ENCODE measurements at regions not wholly inside any gene's neighbourhood (a gene's known extent, or its start where the extent isn't known, plus 50 kb on each side); places are given as distances from the start of the nearest gene placed in this dataset.
A peak's percentile ranks its signal among the peaks of the same experiment; 100 is the strongest.
"Not testable (repeated sequence)": the region's sequence is repeated elsewhere in the genome, so short reads cannot be mapped to it uniquely, and the experiment has no call there.

- no peak for DNase-seq (ENCODE audit: low spot score)
Measured at GRCh38 chr7:69402696-69403095, 195.6 kb upstream of the AUTS2 start.

- no peak for DNase-seq (ENCODE audit: low spot score)
Measured at GRCh38 chr7:69403169-69403568, 195.1 kb upstream of the AUTS2 start.

- DNase-seq (ENCODE audit: low spot score): no peak
Measured at GRCh38 chr7:69411018-69411417, 187.3 kb upstream of the AUTS2 start.

DNA sequence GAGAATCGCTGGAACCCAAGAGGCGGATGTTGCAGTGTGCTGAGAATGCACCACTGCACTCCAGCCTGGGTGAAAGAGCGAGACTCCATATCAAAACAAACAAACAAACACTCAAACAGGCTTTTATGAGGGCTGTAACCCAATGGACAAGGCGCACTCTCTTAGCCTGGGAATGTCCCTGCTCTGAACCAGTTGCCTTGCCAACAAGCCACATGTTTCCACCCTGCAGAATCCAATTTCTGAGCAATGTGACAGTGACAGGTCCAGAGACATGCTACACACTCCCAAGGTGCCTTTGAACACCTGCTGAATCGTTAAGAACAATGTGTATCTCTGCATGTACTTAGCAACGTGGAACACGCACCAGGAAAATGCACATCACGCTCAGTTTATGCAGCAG, 186.8 kb upstream of the AUTS2 start:
- no peak for DNase-seq (ENCODE audit: low spot score)

DNA sequence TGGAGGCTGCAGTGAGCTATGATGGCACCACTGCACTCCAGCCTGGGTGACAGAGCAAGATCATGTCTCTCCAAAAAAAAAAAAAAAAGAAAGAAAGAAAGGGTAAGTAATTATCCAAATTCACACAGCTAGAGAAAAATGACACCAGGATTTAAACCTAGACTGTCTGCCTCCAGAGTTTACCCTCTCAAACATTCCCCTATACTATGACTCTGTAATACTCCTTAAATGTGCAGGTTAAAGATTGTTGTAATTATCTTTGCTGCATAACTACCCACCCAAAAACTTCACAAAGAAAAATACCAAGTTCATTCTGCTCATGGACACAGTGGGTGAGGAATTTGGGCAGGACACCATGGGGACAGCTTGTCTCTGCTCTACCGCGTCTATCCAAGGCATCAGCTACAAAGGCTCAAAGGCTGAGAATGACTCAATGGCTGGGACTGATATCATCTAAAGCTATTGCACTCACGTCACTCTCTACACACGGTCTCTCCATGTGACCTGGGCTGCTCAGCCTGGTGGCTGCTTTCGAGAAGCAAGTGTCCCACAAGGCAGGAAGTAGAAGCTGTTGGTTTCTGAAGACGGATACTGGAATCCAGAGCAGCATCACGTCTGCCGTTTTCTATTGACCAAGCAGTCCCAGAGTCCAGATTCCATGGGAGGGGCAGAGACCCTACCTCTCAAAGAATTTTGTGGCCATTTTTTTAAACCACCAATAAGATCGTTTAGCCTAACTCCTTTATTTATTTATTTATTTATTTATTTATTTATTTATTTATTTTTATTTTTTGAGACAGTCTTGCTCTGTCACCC, 185.7 kb upstream of the AUTS2 start:
- peak; percentile 69 for DNase-seq (ENCODE audit: low spot score)

- DNase-seq (ENCODE audit: low spot score): no peak
Measured at GRCh38 chr7:69414555-69414954, 183.7 kb upstream of the AUTS2 start.

DNA sequence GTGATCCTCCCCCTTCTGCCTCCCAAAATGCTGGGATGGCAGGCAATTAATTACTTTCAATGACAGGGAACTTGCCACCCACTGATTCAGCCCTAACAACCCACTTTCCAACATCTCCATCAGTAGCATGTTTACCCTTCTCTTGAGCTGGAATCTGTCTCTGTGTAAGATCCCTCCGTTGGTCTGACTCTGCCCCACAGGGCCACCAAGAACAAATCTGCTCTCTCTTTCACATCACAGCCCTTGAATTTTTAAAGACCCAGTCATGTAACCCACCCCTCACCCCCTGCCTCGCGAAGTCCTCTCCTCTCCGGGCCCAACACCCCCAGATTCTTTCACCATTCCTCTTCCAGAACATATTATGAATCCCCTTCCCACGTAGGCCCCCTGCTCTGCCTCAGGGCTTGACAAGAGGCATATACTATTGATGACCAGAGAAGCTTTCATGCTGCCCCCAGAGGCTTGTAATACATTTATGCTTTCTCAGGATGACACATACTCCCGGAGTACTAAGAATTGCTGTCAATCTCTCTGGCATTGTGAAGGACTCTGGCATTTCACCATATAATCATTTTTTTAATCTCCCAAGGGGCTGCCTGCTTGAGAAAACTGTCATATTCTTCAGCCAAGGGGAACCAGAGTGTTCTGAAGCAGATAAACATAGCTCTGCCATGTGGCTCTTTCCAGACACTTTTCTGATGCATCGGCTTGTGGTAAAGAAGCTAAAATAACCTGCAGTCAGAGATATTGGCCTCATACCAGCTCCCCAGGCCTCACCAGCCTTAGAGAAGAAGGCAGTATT, 179.2 kb upstream of the AUTS2 start:
- no peak for DNase-seq (ENCODE audit: low spot score)

DNA sequence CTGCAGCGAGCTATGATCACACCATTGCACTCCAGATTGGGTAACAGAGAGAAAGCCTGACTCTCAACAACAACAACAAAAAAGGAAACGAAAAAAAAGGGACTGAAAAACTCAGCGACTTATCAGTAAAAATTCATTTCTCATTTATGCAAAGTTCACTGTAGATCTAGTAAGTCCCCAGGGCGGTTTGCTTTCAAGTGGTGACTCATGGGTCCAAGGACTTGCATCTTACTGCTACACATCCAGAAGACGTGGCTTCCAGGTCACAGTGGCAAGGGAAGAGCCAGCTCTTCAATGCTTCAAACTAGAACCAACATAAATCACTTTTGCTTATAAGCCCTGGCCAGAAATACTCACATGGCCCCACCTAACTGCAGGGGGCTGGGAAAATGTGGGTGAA, 178.3 kb upstream of the AUTS2 start:
- DNase-seq (ENCODE audit: low spot score): no peak

DNA sequence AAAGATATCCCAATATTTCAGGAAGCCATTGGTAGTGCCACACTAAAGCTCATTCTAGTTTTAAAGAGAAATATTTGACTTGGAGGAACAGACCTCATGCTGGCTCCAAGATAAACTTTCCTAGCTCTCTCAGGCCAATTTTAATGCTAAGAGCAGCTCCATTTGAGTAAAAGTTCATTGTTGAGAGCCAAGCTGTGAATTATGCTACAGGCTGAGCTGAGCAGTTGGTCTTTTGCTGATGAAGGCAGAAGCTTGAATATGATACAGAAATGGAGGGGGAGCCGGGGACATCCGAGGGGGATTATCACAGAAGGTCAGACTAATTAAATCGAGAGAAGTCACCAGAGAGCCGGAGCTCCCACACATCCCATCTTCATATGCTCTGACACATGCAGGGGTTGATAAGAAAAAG, 175.7 kb upstream of the AUTS2 start:
- no peak for DNase-seq (ENCODE audit: low spot score)

DNA sequence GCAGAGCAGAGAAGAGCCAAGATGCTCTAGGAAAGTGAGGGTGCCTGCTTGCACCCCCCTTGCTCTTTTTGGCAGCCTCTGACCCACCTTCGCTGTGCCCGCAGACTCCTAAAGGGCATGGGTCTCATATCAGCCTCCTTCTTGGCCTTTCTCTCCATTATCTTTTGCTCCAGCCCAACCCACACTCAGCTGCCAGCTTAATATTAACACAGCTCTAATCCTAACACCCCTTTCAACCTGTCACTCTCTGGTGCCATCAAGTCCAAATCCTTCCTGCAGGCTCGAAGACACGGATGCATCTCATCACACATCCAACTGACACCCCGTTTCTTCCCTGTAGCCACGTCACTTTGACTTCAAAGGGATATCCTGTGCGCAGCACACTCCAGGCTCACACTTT, 171.6 kb upstream of the AUTS2 start:
- no peak for DNase-seq (ENCODE audit: low spot score)

GRCh38 chr7:69428089-69428488, 170.2 kb upstream of the AUTS2 start:
- no peak for DNase-seq (ENCODE audit: low spot score)

- DNase-seq (ENCODE audit: low spot score): peak; percentile 78
Measured at GRCh38 chr7:69429911-69430383, 168.3 kb upstream of the AUTS2 start.

- no peak for DNase-seq (ENCODE audit: low spot score)
Measured at GRCh38 chr7:69430384-69431021, 167.8 kb upstream of the AUTS2 start.

DNA sequence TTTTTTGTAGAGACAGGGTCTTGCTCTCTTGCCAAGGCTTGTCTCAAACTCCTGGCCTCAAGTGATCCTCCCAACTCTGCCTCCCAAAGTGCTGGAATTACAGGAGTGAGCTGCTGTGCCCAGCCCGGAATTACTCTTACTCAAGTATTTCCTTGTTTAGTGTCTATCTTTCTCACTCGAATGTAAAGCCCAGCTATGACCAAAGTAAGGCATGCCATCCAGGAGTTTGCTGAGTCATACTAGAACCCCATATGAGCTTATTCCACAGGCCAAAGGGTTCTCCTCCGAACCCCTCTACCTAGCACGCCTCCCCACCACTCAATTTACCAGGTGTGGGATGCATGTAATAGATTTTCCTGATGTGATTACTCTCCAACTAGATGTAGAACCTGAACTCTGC, 166.6 kb upstream of the AUTS2 start:
- DNase-seq (ENCODE audit: low spot score): no peak

GRCh38 chr7:69432276-69432675, 166.0 kb upstream of the AUTS2 start:
- DNase-seq (ENCODE audit: low spot score): not testable (repeated sequence)

DNA sequence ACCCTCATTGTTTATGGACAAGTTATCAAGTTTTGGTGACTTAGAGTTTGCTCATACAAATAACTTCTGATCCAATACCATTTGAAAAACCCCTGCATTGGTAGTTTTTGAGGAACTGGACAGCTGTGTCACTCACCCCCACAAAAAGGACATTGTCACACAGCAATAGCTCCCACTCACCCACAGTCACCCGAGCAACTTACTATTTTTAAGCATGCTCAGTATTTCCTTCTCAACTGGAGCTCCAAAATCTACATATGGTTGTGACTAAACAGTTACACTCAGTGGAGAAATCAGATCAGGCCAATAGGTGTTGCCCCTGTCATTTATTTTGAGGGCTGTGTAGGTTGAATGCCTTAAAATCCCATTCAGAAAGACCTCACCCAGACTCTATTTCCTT, 165.2 kb upstream of the AUTS2 start:
- no peak for DNase-seq (ENCODE audit: low spot score)

DNA sequence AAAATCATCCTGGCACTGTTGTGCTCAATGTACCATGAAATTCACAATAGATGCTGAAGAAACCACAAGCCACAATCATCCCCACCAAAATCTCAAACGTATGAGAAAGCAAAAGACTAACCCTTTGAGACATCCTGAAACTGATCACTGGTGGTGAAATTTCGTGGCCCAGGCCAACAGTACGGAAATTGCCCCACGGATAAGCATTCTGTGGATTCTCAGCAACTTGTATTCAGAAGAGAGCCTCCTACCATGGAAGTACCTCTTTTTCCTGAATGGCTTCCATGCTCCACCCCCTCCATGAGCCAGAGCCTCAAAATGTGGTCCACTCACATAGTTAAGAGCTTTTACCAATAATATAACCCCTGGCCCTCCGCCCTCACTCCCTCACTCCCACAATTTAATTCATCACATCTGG, 163.9 kb upstream of the AUTS2 start:
- DNase-seq (ENCODE audit: low spot score): peak; percentile 82

DNA sequence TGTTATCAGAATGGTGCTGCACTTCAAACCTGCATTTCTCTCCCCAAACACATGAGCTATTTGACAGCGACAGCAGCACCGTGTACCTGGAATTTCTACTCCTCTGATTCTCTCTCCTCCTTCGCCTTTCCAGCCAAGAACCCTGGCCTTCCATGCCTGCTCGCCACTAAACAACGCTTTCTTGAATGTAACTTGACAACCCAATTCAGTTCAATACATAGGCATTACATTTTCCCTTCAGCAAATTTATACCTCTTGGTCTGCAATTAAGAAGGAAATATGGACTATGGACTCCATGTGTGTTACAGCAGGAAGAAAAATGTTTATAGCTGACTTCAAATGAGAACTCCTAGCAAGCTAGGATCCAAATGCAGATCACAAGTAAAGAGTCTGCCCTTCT, 162.6 kb upstream of the AUTS2 start:
- no peak for DNase-seq (ENCODE audit: low spot score)

- peak; percentile 48 for DNase-seq (ENCODE audit: low spot score)
Measured at GRCh38 chr7:69436946-69437345, 161.3 kb upstream of the AUTS2 start.

DNA sequence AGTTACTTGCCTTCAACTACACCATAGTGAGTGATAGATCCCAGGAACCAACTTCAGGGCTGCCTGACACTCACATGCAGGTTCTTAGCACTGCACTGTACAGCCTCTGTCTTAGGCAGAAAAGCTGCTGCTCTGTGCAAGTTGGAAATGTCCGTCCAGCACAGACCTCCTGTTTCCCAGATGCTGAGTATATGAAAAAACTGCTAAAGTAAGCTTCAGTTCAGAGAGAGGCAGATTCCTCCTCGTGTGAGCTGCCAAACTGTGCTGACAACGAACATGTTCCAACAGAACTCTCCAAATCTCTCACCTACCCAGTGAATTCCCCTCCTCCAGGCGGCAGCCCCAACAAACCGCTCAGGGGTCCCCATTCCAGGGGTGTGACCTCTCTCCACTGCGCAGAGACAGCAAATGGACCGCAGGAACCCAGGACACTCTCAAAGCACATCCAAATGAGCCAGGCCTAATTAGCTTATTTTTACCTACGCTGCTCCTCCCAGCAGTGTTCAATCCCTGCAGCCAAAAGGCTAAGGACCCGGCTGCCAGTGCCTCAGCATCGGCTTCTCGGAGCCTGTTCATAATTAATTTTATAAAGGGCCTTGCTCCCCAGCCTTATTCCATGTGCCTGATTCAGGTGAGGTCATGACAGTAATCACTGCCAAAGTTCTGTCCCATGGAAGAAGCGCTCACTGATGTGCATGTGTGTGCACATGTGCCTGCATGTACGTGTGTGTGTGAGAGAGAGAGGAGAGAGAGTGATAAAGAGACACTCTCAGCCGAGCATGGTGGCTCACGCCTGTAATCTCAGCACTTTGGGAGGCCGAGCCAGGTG, 159.5 kb upstream of the AUTS2 start:
- DNase-seq (ENCODE audit: low spot score): no peak

DNA sequence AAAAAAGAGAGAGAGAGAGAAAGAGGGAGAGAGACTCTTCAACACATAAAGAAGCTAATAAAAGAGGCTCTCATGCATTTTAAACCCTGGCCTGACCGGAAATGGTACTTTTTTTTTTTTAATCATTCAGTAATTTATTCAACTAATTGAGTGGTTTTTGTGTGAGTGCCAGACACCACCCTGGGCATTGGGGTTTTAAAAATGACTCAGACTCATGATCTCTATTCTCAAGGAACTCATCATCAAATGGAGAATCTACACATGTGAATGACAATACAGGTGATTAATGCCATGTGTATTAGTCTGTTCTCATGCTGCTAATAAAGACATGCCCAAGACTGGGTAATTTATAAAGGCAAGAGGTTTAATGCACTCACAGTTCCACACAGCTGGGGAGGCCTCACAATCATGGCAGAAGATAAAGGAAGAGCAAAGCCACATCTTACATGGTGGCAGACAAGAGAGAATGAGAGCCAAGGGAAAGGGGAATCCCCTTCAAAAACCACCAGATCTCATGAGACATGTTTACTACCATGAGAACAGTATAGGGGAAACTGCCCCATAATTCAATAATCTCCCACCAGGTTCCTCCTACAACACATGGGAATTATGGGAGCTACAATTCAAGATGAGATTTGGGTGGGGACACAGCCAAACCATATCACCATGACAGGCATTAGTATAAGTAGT, 158.5 kb upstream of the AUTS2 start:
- DNase-seq (ENCODE audit: low spot score): no peak
